Fibroblast of lung (primary cell): ENCODE measurements at regions not wholly inside any gene's neighbourhood (a gene's known extent, or its start where the extent isn't known, plus 50 kb on each side); places are given as distances from the start of the nearest gene placed in this dataset.
"Not testable (repeated sequence)": the region's sequence is repeated elsewhere in the genome, so short reads cannot be mapped to it uniquely, and the experiment has no call there.

Experiments
- EZH2 ChIP-seq: IDR thresholded peaks from 2 replicates; pipeline ENCODE4 v1.5.1; 2012; ENCODE audit warnings: low read length, control low read depth, mild to moderate bottlenecking; ENCODE audit errors: missing control alignments
- TF ChIP-seq, protein P1 (sequence below), 2 donors: IDR thresholded peaks in 1 of 2; conservative IDR thresholded peaks in 1 of 2; 1 replicate in 1 of 2; 2 replicates in 1 of 2; pipeline ENCODE4 v1.5.1; 2011 to 2012; ENCODE audit warnings: low read length in 2 of 2, control low read depth in 1 of 2, inconsistent platforms in 1 of 2, low read depth in 1 of 2, mild to moderate bottlenecking in 1 of 2

GRCh38 chr9:40939888-40940209 is 188.6 kb downstream of the FOXD4L6 start:
- TF ChIP-seq, protein P1, sequence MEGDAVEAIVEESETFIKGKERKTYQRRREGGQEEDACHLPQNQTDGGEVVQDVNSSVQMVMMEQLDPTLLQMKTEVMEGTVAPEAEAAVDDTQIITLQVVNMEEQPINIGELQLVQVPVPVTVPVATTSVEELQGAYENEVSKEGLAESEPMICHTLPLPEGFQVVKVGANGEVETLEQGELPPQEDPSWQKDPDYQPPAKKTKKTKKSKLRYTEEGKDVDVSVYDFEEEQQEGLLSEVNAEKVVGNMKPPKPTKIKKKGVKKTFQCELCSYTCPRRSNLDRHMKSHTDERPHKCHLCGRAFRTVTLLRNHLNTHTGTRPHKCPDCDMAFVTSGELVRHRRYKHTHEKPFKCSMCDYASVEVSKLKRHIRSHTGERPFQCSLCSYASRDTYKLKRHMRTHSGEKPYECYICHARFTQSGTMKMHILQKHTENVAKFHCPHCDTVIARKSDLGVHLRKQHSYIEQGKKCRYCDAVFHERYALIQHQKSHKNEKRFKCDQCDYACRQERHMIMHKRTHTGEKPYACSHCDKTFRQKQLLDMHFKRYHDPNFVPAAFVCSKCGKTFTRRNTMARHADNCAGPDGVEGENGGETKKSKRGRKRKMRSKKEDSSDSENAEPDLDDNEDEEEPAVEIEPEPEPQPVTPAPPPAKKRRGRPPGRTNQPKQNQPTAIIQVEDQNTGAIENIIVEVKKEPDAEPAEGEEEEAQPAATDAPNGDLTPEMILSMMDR (conservative IDR thresholded peaks at IDR 0.05 in 1 of 2, IDR thresholded peaks at IDR 0.05 in 1 of 2; ENCODE audit: low read depth in 1 of 2, low read length in 2 of 2) = not testable (repeated sequence)
- not testable (repeated sequence) for TF ChIP-seq EZH2
